ENCODE measurements at regions not wholly inside any gene's neighbourhood (a gene's known extent, or its start where the extent isn't known, plus 50 kb on each side); places are given as distances from the start of the nearest gene placed in this dataset.
A peak's percentile ranks its signal among the peaks of the same experiment; 100 is the strongest.

- Mint-ChIP-seq H3K4me1 (no peaks in the 10 kb centered on the region), H3K9me3 (ENCODE audit: low read depth) (no peaks in the 10 kb centered on the region), H3K4me3 (no peak overlapping the region)
Measured at GRCh38 chr2:128564131-128564530, 245.5 kb upstream of the HS6ST1 start.

GRCh38 chr2:128564551-128564950 lies 245.9 kb upstream of the HS6ST1 start:
- CTCF ChIA-PET, result no interaction called here
- H3K9me3 Mint-ChIP-seq (ENCODE audit: low read depth), result no peaks in the 10 kb centered on the region
- peaks cover 5% of the 10 kb centered on the region for H3K27me3 Mint-ChIP-seq
- no peak for ATAC-seq
- no peak overlapping the region for H3K27ac Mint-ChIP-seq
- peak; percentile 9 for DNase-seq
- no peaks in the 10 kb centered on the region for H3K36me3 Mint-ChIP-seq
- H3K4me1 Mint-ChIP-seq, result no peaks in the 10 kb centered on the region
- H3K4me3 Mint-ChIP-seq, result no peak overlapping the region

More at GRCh38 chr2:128564131-128564530, 245.5 kb upstream of the HS6ST1 start:
- ATAC-seq, result no peak
- CTCF ChIA-PET, result no interaction called here
- no peaks in the 10 kb centered on the region for H3K36me3 Mint-ChIP-seq
- H3K27me3 Mint-ChIP-seq, result peaks cover 5% of the 10 kb centered on the region
- DNase-seq, result peak; percentile 22
- H3K27ac Mint-ChIP-seq, result no peak overlapping the region

GRCh38 chr2:128565441-128565840 lies 246.8 kb upstream of the HS6ST1 start:
- no peak for ATAC-seq
- no peak for DNase-seq
- Mint-ChIP-seq H3K9me3 (ENCODE audit: low read depth) (no peaks in the 10 kb centered on the region), H3K4me1 (no peaks in the 10 kb centered on the region), H3K27ac (no peak overlapping the region), H3K36me3 (no peaks in the 10 kb centered on the region), H3K4me3 (no peak overlapping the region), H3K27me3 (peaks cover 8% of the 10 kb centered on the region)
- CTCF ChIA-PET, result no interaction called here

GRCh38 chr2:128566671-128567070 lies 248.0 kb upstream of the HS6ST1 start:
- Mint-ChIP-seq H3K9me3 (ENCODE audit: low read depth) (no peaks in the 10 kb centered on the region), H3K27ac (no peak overlapping the region), H3K36me3 (no peaks in the 10 kb centered on the region), H3K4me1 (no peaks in the 10 kb centered on the region), H3K27me3 (peaks cover 16% of the 10 kb centered on the region), H3K4me3 (no peak overlapping the region)
- no peak for ATAC-seq
- CTCF ChIA-PET, result no interaction called here
- no peak for DNase-seq

- Mint-ChIP-seq H3K36me3 (no peaks in the 10 kb centered on the region), H3K4me1 (no peaks in the 10 kb centered on the region), H3K9me3 (ENCODE audit: low read depth) (no peaks in the 10 kb centered on the region), H3K4me3 (no peak overlapping the region), H3K27me3 (peaks cover 20% of the 10 kb centered on the region), H3K27ac (no peak overlapping the region)
- CTCF ChIA-PET, result no interaction called here
- peak; percentile 23 for DNase-seq
- ATAC-seq, result no peak
Measured at GRCh38 chr2:128568106-128568505, 249.4 kb upstream of the HS6ST1 start.

- H3K27me3 Mint-ChIP-seq, result peaks cover 24% of the 10 kb centered on the region
- H3K36me3 Mint-ChIP-seq, result no peaks in the 10 kb centered on the region
Measured at GRCh38 chr2:128573116-128573515, 254.4 kb upstream of the HS6ST1 start.

GRCh38 chr2:128573531-128573930 lies 254.9 kb upstream of the HS6ST1 start:
- no peak overlapping the region for H3K27ac Mint-ChIP-seq
- ATAC-seq, result no peak
- no peaks in the 10 kb centered on the region for H3K36me3 Mint-ChIP-seq
- no peaks in the 10 kb centered on the region for H3K9me3 Mint-ChIP-seq (ENCODE audit: low read depth)
- peaks cover 24% of the 10 kb centered on the region for H3K27me3 Mint-ChIP-seq
- DNase-seq, result peak; percentile 19
- CTCF ChIA-PET, result no interaction called here
- H3K4me3 Mint-ChIP-seq, result no peak overlapping the region
- no peaks in the 10 kb centered on the region for H3K4me1 Mint-ChIP-seq

More at GRCh38 chr2:128573116-128573515, 254.4 kb upstream of the HS6ST1 start:
- peak; percentile 7 for DNase-seq
- H3K9me3 Mint-ChIP-seq (ENCODE audit: low read depth), result no peaks in the 10 kb centered on the region
- H3K27ac Mint-ChIP-seq, result no peak overlapping the region
- H3K4me3 Mint-ChIP-seq, result no peak overlapping the region
- CTCF ChIA-PET, result no interaction called here
- ATAC-seq, result no peak
- no peaks in the 10 kb centered on the region for H3K4me1 Mint-ChIP-seq

- CTCF ChIA-PET, result no interaction called here
- no peak for ATAC-seq
- DNase-seq, result peak; percentile 18
- no peak overlapping the region for H3K27ac Mint-ChIP-seq
- H3K4me1 Mint-ChIP-seq, result no peaks in the 10 kb centered on the region
- no peaks in the 10 kb centered on the region for H3K36me3 Mint-ChIP-seq
- H3K27me3 Mint-ChIP-seq, result peaks cover 9% of the 10 kb centered on the region
- H3K9me3 Mint-ChIP-seq (ENCODE audit: low read depth), result no peaks in the 10 kb centered on the region
- no peak overlapping the region for H3K4me3 Mint-ChIP-seq
Measured at GRCh38 chr2:128577141-128577930, 258.7 kb upstream of the HS6ST1 start.

GRCh38 chr2:128578406-128579390 lies 260.0 kb upstream of the HS6ST1 start:
- CTCF ChIA-PET, result no interaction called here
- Mint-ChIP-seq H3K9me3 (ENCODE audit: low read depth) (no peaks in the 10 kb centered on the region), H3K4me3 (no peak overlapping the region), H3K36me3 (no peaks in the 10 kb centered on the region), H3K4me1 (no peaks in the 10 kb centered on the region), H3K27ac (no peak overlapping the region), H3K27me3 (peaks cover 9% of the 10 kb centered on the region)
- ATAC-seq (no peak), DNase-seq (peak; percentile 26)

- Mint-ChIP-seq H3K27ac (no peak overlapping the region), H3K9me3 (ENCODE audit: low read depth) (no peaks in the 10 kb centered on the region), H3K36me3 (no peaks in the 10 kb centered on the region), H3K4me3 (no peak overlapping the region), H3K4me1 (no peaks in the 10 kb centered on the region), H3K27me3 (peaks cover 10% of the 10 kb centered on the region)
- CTCF ChIA-PET, result no interaction called here
- DNase-seq, result no peak
- ATAC-seq, result no peak
Measured at GRCh38 chr2:128579825-128580224, 261.2 kb upstream of the HS6ST1 start.

- peaks cover 10% of the 10 kb centered on the region for H3K27me3 Mint-ChIP-seq
- H3K27ac Mint-ChIP-seq, result no peak overlapping the region
- no peaks in the 10 kb centered on the region for H3K4me1 Mint-ChIP-seq
- CTCF ChIA-PET, result no interaction called here
- no peaks in the 10 kb centered on the region for H3K36me3 Mint-ChIP-seq
- no peak for ATAC-seq
- H3K4me3 Mint-ChIP-seq, result no peak overlapping the region
- H3K9me3 Mint-ChIP-seq (ENCODE audit: low read depth), result no peaks in the 10 kb centered on the region
- DNase-seq, result peak; percentile 34
Measured at GRCh38 chr2:128580988-128581848, 262.6 kb upstream of the HS6ST1 start.

GRCh38 chr2:128581849-128582244 lies 263.2 kb upstream of the HS6ST1 start:
- Mint-ChIP-seq H3K27me3 (peaks cover 8% of the 10 kb centered on the region), H3K9me3 (ENCODE audit: low read depth) (no peaks in the 10 kb centered on the region), H3K4me1 (no peaks in the 10 kb centered on the region), H3K4me3 (no peak overlapping the region), H3K27ac (no peak overlapping the region), H3K36me3 (no peaks in the 10 kb centered on the region)
- no peak for ATAC-seq
- CTCF ChIA-PET, result interaction anchor here (0.8 kb wide), 1 partner anchor 155 kb away, joined by 3 read pairs; no protein-coding TSS in a partner anchor
- DNase-seq, result peak; percentile 21

- ATAC-seq (no peak), DNase-seq (peak; percentile 23)
- H3K4me3 Mint-ChIP-seq, result no peak overlapping the region
- no peaks in the 10 kb centered on the region for H3K4me1 Mint-ChIP-seq
- H3K9me3 Mint-ChIP-seq (ENCODE audit: low read depth), result no peaks in the 10 kb centered on the region
- no peaks in the 10 kb centered on the region for H3K36me3 Mint-ChIP-seq
- H3K27ac Mint-ChIP-seq, result no peak overlapping the region
- peaks cover 11% of the 10 kb centered on the region for H3K27me3 Mint-ChIP-seq
- CTCF ChIA-PET, result no interaction called here
Measured at GRCh38 chr2:128584296-128584890, 265.7 kb upstream of the HS6ST1 start.

All from activated CD8-positive, alpha-beta memory T cell treated with anti-CD3 and anti-CD28 coated beads, Interleukin-2, amount 10 ng/mL, durations not matched to agents 7 days and 5 days (primary cell).